ENCODE measurements at regions not wholly inside any gene's neighbourhood (a gene's known extent, or its start where the extent isn't known, plus 50 kb on each side); places are given as distances from the start of the nearest gene placed in this dataset.
A peak's percentile ranks its signal among the peaks of the same experiment; 100 is the strongest.

DNA sequence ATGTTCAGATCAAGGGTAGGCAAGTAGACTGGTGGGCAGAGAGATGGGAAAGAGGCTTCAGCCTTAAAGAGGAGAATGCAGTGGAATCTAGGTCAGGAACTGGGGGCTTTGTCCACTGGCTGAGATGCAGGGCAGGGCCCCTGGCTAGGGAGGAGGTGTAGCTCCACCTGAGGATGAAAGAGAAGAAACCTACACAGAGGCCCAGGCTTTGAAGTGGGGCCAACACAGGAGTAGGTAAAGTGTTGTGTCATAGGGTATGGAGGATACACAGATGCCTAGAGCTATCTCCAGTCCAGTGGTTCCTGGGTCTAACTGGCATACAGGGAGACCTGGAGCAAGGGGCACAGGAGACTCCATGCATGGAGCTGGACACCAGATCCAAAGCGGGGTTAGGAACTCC, 73.5 kb downstream of the RASSF10 start:
- Histone ChIP-seq H2BK5ac (ENCODE audit: low read depth, low read length, poor library complexity, severe bottlenecking) (no peak overlapping the region), H3K14ac (ENCODE audit: low read length in 2 of 2) (no peak overlapping the region), H3K27ac (ENCODE audit: low read length, poor library complexity, severe bottlenecking) (no peak overlapping the region), H2BK15ac (ENCODE audit: low read depth, poor library complexity, severe bottlenecking) (no peak overlapping the region), H3K18ac (ENCODE audit: low read depth in 1 of 2, low read length in 2 of 2) (no peak overlapping the region), H3K36me3 (ENCODE audit: control insufficient read depth in 1 of 2, insufficient read depth in 2 of 2, low read depth in 1 of 2, low read length in 2 of 2) (no peaks in the 10 kb centered on the region), H3K4me3 (ENCODE audit: insufficient read depth in 1 of 2, low read depth in 1 of 2, low read length in 2 of 2) (no peak overlapping the region), H3K4me2 (ENCODE audit: low read length, poor library complexity, severe bottlenecking) (no peak overlapping the region), H2AFZ (ENCODE audit: low read depth, low read length) (no peak overlapping the region), H3K27me3 (ENCODE audit: control insufficient read depth in 1 of 2, insufficient read depth in 1 of 2, low read length in 2 of 2) (peaks cover 0 to 75% of the 10 kb centered on the region in 2 experiments), H3K23ac (ENCODE audit: low read length in 2 of 2) (no peak overlapping the region), H3K4me1 (ENCODE audit: control insufficient read depth, insufficient read depth, low read depth, low read length) (no peaks in the 10 kb centered on the region), H3K79me1 (replicated peaks; ENCODE audit: low read length, poor library complexity, severe bottlenecking) (no peaks in the 10 kb centered on the region), H2BK120ac (ENCODE audit: low read depth, low read length) (no peak overlapping the region), H3K9ac (ENCODE audit: low read length) (no peak overlapping the region), H4K8ac (ENCODE audit: low read length) (no peak overlapping the region), H3K4ac (ENCODE audit: low read depth in 1 of 2, low read length in 2 of 2) (no peak overlapping the region), H3K9me3 (ENCODE audit: control insufficient read depth, low read length) (peaks cover 4% of the 10 kb centered on the region), H2BK12ac (ENCODE audit: low read length in 2 of 2) (no peak overlapping the region), H4K91ac (ENCODE audit: low read length) (no peak overlapping the region), H2AK5ac (ENCODE audit: low read length, severe bottlenecking) (no peak overlapping the region)
- no peak for DNase-seq
- 85% methylated on average over 1 of the region's 1 CpG for whole genome bisulfite sequencing

DNA sequence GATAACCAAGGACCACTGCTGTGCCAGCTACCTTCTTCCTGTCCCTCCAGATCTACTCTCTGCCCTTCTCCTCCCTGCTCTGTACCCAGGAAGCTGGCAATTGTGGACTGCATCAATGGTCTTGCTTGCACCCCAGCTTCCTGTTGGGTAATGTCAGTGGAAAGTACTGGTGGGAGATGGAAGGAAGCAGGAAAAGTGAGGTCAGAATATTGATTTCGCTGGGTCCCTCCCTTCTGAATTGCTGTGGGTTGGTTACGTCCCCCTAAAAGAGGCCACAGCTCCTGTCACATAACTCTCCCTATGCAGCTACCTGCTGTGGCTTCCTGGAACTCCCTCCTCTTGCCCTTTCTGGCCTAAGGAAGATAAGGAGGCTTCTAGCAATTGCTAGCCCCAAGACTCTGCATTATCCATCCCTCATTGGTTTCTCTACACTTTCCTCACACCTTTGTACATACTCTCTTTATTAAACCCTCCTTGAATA, 81.2 kb downstream of the RASSF10 start:
- no peaks in the 10 kb centered on the region for H3K79me1 ChIP-seq (replicated peaks; ENCODE audit: low read length, poor library complexity, severe bottlenecking)

DNA sequence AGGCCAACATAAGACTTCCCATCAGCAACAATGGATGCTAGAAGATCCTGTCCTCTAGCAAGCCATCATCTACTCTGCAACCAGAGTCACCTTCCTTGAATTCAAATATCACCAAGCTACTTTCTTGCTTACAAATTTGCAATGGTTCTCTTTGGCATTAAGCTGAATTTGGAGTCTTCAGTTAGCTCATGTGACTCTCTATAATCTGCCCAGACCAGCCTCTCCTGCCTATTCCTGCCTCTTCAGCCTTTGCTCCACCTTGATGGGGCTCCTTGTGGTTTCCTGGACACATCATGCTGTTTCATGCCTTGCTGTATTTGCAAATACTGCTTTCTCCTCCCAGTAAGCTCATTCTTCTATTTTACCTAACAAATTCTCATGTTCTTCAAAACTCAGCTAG, 82.3 kb downstream of the RASSF10 start:
- Histone ChIP-seq H3K14ac (ENCODE audit: low read length in 2 of 2) (no peak overlapping the region), H3K4ac (ENCODE audit: low read depth in 1 of 2, low read length in 2 of 2) (no peak overlapping the region), H2AK5ac (ENCODE audit: low read length, severe bottlenecking) (no peak overlapping the region), H3K4me3 (ENCODE audit: insufficient read depth in 1 of 2, low read depth in 1 of 2, low read length in 2 of 2) (no peak overlapping the region), H2BK15ac (ENCODE audit: low read depth, poor library complexity, severe bottlenecking) (no peak overlapping the region), H2BK120ac (ENCODE audit: low read depth, low read length) (no peak overlapping the region), H3K27ac (ENCODE audit: low read length, poor library complexity, severe bottlenecking) (no peak overlapping the region), H4K8ac (ENCODE audit: low read length) (no peak overlapping the region), H4K91ac (ENCODE audit: low read length) (no peak overlapping the region), H3K9me3 (ENCODE audit: control insufficient read depth, low read length) (no peaks in the 10 kb centered on the region), H3K27me3 (ENCODE audit: control insufficient read depth in 1 of 2, insufficient read depth in 1 of 2, low read length in 2 of 2) (no peaks in the 10 kb centered on the region), H3K9ac (ENCODE audit: low read length) (no peak overlapping the region), H3K23ac (ENCODE audit: low read length in 2 of 2) (no peak overlapping the region), H2BK5ac (ENCODE audit: low read depth, low read length, poor library complexity, severe bottlenecking) (no peak overlapping the region), H2AFZ (ENCODE audit: low read depth, low read length) (no peak overlapping the region), H3K36me3 (ENCODE audit: control insufficient read depth in 1 of 2, insufficient read depth in 2 of 2, low read depth in 1 of 2, low read length in 2 of 2) (no peaks in the 10 kb centered on the region), H3K4me2 (ENCODE audit: low read length, poor library complexity, severe bottlenecking) (no peak overlapping the region), H3K79me1 (replicated peaks; ENCODE audit: low read length, poor library complexity, severe bottlenecking) (no peaks in the 10 kb centered on the region), H3K4me1 (ENCODE audit: control insufficient read depth, insufficient read depth, low read depth, low read length) (no peaks in the 10 kb centered on the region), H3K18ac (ENCODE audit: low read depth in 1 of 2, low read length in 2 of 2) (no peak overlapping the region), H2BK12ac (ENCODE audit: low read length in 2 of 2) (no peak overlapping the region)
- peak; percentile 1 for DNase-seq

More for the DNA sequence above, 81.2 kb downstream of the RASSF10 start:
- DNase-seq, result no peak
- no peak overlapping the region for H4K91ac ChIP-seq (ENCODE audit: low read length)
- H2BK15ac ChIP-seq (ENCODE audit: low read depth, poor library complexity, severe bottlenecking), result no peak overlapping the region
- H2AFZ ChIP-seq (ENCODE audit: low read depth, low read length), result no peak overlapping the region
- no peak overlapping the region for H3K27ac ChIP-seq (ENCODE audit: low read length, poor library complexity, severe bottlenecking)
- H3K18ac ChIP-seq (ENCODE audit: low read depth in 1 of 2, low read length in 2 of 2), result no peak overlapping the region
- H3K14ac ChIP-seq (ENCODE audit: low read length in 2 of 2), result no peak overlapping the region
- peaks cover 0 to under 1% of the 10 kb centered on the region in 2 experiments for H3K27me3 ChIP-seq (ENCODE audit: control insufficient read depth in 1 of 2, insufficient read depth in 1 of 2, low read length in 2 of 2)
- no peak overlapping the region for H3K9ac ChIP-seq (ENCODE audit: low read length)
- 72% methylated on average over 2 of the region's 2 CpGs for WGBS
- H3K4me2 ChIP-seq (ENCODE audit: low read length, poor library complexity, severe bottlenecking), result no peak overlapping the region
- H3K4ac ChIP-seq (ENCODE audit: low read depth in 1 of 2, low read length in 2 of 2), result no peak overlapping the region
- H2BK120ac ChIP-seq (ENCODE audit: low read depth, low read length), result no peak overlapping the region
- H3K23ac ChIP-seq (ENCODE audit: low read length in 2 of 2), result no peak overlapping the region
- no peaks in the 10 kb centered on the region for H3K4me1 ChIP-seq (ENCODE audit: control insufficient read depth, insufficient read depth, low read depth, low read length)
- H2AK5ac ChIP-seq (ENCODE audit: low read length, severe bottlenecking), result no peak overlapping the region
- H3K9me3 ChIP-seq (ENCODE audit: control insufficient read depth, low read length), result no peaks in the 10 kb centered on the region
- H2BK12ac ChIP-seq (ENCODE audit: low read length in 2 of 2), result no peak overlapping the region
- H3K36me3 ChIP-seq (ENCODE audit: control insufficient read depth in 1 of 2, insufficient read depth in 2 of 2, low read depth in 1 of 2, low read length in 2 of 2), result no peaks in the 10 kb centered on the region
- no peak overlapping the region for H3K4me3 ChIP-seq (ENCODE audit: insufficient read depth in 1 of 2, low read depth in 1 of 2, low read length in 2 of 2)
- no peak overlapping the region for H2BK5ac ChIP-seq (ENCODE audit: low read depth, low read length, poor library complexity, severe bottlenecking)
- no peak overlapping the region for H4K8ac ChIP-seq (ENCODE audit: low read length)

DNA sequence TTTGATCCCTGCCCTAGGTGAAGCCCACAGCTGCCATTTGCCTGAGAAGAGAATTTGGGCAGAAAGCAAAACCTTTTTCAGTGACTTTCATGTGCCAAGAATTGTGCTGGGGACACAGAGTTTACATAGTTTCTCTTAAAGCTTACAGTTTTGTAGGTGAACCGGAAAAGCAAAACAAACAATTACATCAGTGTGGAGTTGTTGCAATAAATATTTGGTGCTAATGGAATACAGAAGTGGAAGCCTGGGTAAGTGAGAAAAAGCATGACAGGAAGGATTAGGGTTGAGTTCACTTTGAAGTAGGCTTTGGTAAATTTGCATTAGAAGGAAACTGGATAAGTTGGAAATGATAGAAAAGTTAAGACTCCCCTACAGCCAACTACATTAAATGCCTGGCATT, 82.7 kb downstream of the RASSF10 start:
- WGBS, result 35% methylated on average over 1 of the region's 1 CpG
- no peak overlapping the region for H4K8ac ChIP-seq (ENCODE audit: low read length)
- no peaks in the 10 kb centered on the region for H3K9me3 ChIP-seq (ENCODE audit: control insufficient read depth, low read length)
- no peak overlapping the region for H2AK5ac ChIP-seq (ENCODE audit: low read length, severe bottlenecking)
- no peak overlapping the region for H3K18ac ChIP-seq (ENCODE audit: low read depth in 1 of 2, low read length in 2 of 2)
- H2BK120ac ChIP-seq (ENCODE audit: low read depth, low read length), result no peak overlapping the region
- H2BK15ac ChIP-seq (ENCODE audit: low read depth, poor library complexity, severe bottlenecking), result no peak overlapping the region
- no peak overlapping the region for H3K23ac ChIP-seq (ENCODE audit: low read length in 2 of 2)
- H3K9ac ChIP-seq (ENCODE audit: low read length), result no peak overlapping the region
- no peak overlapping the region for H3K27ac ChIP-seq (ENCODE audit: low read length, poor library complexity, severe bottlenecking)
- H3K14ac ChIP-seq (ENCODE audit: low read length in 2 of 2), result no peak overlapping the region
- peak; percentile 17 for DNase-seq
- H2AFZ ChIP-seq (ENCODE audit: low read depth, low read length), result no peak overlapping the region
- H2BK12ac ChIP-seq (ENCODE audit: low read length in 2 of 2), result no peak overlapping the region
- no peak overlapping the region for H3K4me3 ChIP-seq (ENCODE audit: insufficient read depth in 1 of 2, low read depth in 1 of 2, low read length in 2 of 2)
- H4K91ac ChIP-seq (ENCODE audit: low read length), result no peak overlapping the region
- no peaks in the 10 kb centered on the region for H3K4me1 ChIP-seq (ENCODE audit: control insufficient read depth, insufficient read depth, low read depth, low read length)
- H3K27me3 ChIP-seq (ENCODE audit: control insufficient read depth in 1 of 2, insufficient read depth in 1 of 2, low read length in 2 of 2), result no peaks in the 10 kb centered on the region
- H2BK5ac ChIP-seq (ENCODE audit: low read depth, low read length, poor library complexity, severe bottlenecking), result no peak overlapping the region
- no peaks in the 10 kb centered on the region for H3K36me3 ChIP-seq (ENCODE audit: control insufficient read depth in 1 of 2, insufficient read depth in 2 of 2, low read depth in 1 of 2, low read length in 2 of 2)
- no peak overlapping the region for H3K4ac ChIP-seq (ENCODE audit: low read depth in 1 of 2, low read length in 2 of 2)
- H3K79me1 ChIP-seq (replicated peaks; ENCODE audit: low read length, poor library complexity, severe bottlenecking), result no peaks in the 10 kb centered on the region
- no peak overlapping the region for H3K4me2 ChIP-seq (ENCODE audit: low read length, poor library complexity, severe bottlenecking)
